Common myeloid progenitor, CD34-positive (primary cell): ENCODE measurements at regions not wholly inside any gene's neighbourhood (a gene's known extent, or its start where the extent isn't known, plus 50 kb on each side); places are given as distances from the start of the nearest gene placed in this dataset.
A peak's percentile ranks its signal among the peaks of the same experiment; 100 is the strongest.

Source experiments
- CTCF ChIA-PET: fragments of 350-600 bp; sonication (Branson Sonifier 250); formaldehyde crosslinking; loops from one replicate; lab custom pipeline; 2021; ENCODE audit warnings: antibody characterized with exemption; lab: Charles Lee
- POLR2A ChIA-PET: fragments of 350-600 bp; sonication (Branson Sonifier 250); formaldehyde crosslinking; loops from one replicate; lab custom pipeline; 2021; ENCODE audit warnings: antibody characterized with exemption; lab: Charles Lee
- DNase-seq, 3 donors: peaks; one replicate each; pipeline versions ENCODE4 v3.0.0 to v3.0.0-alpha.2; 2013
- H3K27ac ChIP-seq, 2 experiments: 1 replicate in 1 of 2; 2 replicates in 1 of 2; pipeline ENCODE4 v1.7.0; 2013; ENCODE audit warnings: inconsistent platforms in 2 of 2, low read length in 2 of 2, mild to moderate bottlenecking in 2 of 2, low read depth in 1 of 2, moderate library complexity in 1 of 2; ENCODE audit not compliant: severe bottlenecking in 2 of 2, insufficient read depth in 1 of 2, poor library complexity in 1 of 2
- H3K27me3 ChIP-seq, 5 experiments: replicated peaks in 2 of 5; 1 replicate in 3 of 5; 2 replicates in 2 of 5; pipeline versions ENCODE4 v1.6.1 to v1.7.0; 2013; ENCODE audit warnings: low read length in 4 of 5, mild to moderate bottlenecking in 2 of 5, moderate library complexity in 2 of 5, inconsistent platforms in 1 of 5; ENCODE audit not compliant: insufficient read depth in 5 of 5, control insufficient read depth in 4 of 5
- H3K36me3 ChIP-seq, 4 experiments: 1 replicate in 2 of 4; 2 replicates in 2 of 4; pipeline versions ENCODE4 v1.6.1 to v1.7.0; 2013; ENCODE audit warnings: low read length in 3 of 4, control low read depth in 1 of 4, mild to moderate bottlenecking in 1 of 4; ENCODE audit not compliant: control insufficient read depth in 4 of 4, insufficient read depth in 4 of 4
- H3K4me1 ChIP-seq, 4 experiments: 1 replicate in 3 of 4; 2 replicates in 1 of 4; pipeline versions ENCODE4 v1.6.1 to v1.7.1; 2013; ENCODE audit warnings: low read length in 3 of 4, mild to moderate bottlenecking in 3 of 4, control low read depth in 1 of 4, inconsistent platforms in 1 of 4, moderate library complexity in 1 of 4; ENCODE audit not compliant: control insufficient read depth in 4 of 4, insufficient read depth in 4 of 4; ENCODE audit errors: control extremely low read depth in 1 of 4
- H3K4me3 ChIP-seq, 7 experiments: 1 replicate in 4 of 7; 2 replicates in 3 of 7; pipeline versions ENCODE4 v1.5.1 to v1.7.0; 2013; ENCODE audit warnings: mild to moderate bottlenecking in 7 of 7, low read length in 6 of 7, moderate library complexity in 6 of 7, inconsistent platforms in 2 of 7, low read depth in 2 of 7, control low read depth in 1 of 7; ENCODE audit not compliant: insufficient read depth in 4 of 7, control insufficient read depth in 1 of 7; ENCODE audit errors: extremely low read depth in 1 of 7
- H3K9me3 ChIP-seq, 5 experiments: 1 replicate in 4 of 5; 2 replicates in 1 of 5; pipeline versions ENCODE4 v1.6.1 to v1.7.1; 2013; ENCODE audit warnings: low read length in 4 of 5, mild to moderate bottlenecking in 2 of 5, inconsistent platforms in 1 of 5, low read depth in 1 of 5, moderate library complexity in 1 of 5; ENCODE audit not compliant: control insufficient read depth in 4 of 5, insufficient read depth in 2 of 5; ENCODE audit errors: control extremely low read depth in 1 of 5
- WGBS: methylation state at CpG from one replicate; pipeline ENCODE4 v1.1.5; 2013; ENCODE audit not compliant: insufficient coverage; 5-methylcytosine and 5-hydroxymethylcytosine counted together

DNA sequence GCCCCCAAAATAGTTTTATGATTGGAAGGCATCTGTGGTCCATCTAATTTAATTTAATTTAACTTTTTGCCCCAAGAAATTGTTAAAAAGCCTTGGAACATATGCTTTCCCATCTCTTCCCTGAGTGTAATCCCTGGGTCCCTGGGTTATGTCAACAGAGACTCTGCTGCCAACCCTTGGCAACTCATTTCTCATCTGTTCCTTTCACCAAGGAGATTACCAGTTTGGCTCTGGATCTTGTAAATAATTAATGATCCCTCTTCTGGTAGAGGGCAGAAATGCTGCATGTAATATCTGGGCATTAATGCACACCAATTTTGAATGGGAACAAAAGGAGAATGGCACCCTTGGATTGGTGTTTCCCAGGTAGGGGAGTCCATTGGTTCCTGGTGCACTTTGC is 514.2 kb downstream of the CCSER2 start:
- Histone ChIP-seq H3K9me3 (no peaks in the 10 kb centered on the region), H3K4me3 (no peak overlapping the region), H3K4me1 (no peaks in the 10 kb centered on the region), H3K36me3 (no peaks in the 10 kb centered on the region), H3K27ac (no peak overlapping the region), H3K27me3 (no peaks in the 10 kb centered on the region)
- no peak for DNase-seq
- ChIA-PET POLR2A (no interaction called here), CTCF (no interaction called here)

DNA sequence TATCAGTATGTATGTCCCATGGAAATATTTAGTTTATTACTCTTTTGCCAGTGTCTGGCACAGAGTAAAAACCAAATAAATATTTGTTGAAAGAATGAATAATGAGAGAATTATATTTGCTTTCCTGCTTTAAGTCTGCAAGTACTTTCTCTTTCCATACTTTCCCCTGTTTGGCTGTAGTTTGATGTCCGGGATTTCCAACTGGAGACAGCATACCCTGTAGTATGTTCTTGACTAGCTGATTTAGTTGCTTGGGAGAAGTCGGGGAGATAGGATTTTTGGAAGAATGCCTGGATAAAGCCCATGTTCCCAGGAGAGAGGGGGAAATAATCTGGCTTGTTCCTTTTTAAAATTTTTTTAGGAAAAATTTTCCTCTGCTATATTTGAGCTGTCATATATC is 516.1 kb downstream of the CCSER2 start:
- H3K27ac ChIP-seq: no peak overlapping the region
- CTCF ChIA-PET: no interaction called here
- no CpG with 5 or more reads among the region's 2 CpGs for WGBS
- no peaks in the 10 kb centered on the region for H3K4me1 ChIP-seq
- H3K36me3 ChIP-seq: no peaks in the 10 kb centered on the region
- no peak overlapping the region for H3K4me3 ChIP-seq
- H3K9me3 ChIP-seq: no peaks in the 10 kb centered on the region
- POLR2A ChIA-PET: no interaction called here
- H3K27me3 ChIP-seq: no peaks in the 10 kb centered on the region
- DNase-seq: no peak

DNA sequence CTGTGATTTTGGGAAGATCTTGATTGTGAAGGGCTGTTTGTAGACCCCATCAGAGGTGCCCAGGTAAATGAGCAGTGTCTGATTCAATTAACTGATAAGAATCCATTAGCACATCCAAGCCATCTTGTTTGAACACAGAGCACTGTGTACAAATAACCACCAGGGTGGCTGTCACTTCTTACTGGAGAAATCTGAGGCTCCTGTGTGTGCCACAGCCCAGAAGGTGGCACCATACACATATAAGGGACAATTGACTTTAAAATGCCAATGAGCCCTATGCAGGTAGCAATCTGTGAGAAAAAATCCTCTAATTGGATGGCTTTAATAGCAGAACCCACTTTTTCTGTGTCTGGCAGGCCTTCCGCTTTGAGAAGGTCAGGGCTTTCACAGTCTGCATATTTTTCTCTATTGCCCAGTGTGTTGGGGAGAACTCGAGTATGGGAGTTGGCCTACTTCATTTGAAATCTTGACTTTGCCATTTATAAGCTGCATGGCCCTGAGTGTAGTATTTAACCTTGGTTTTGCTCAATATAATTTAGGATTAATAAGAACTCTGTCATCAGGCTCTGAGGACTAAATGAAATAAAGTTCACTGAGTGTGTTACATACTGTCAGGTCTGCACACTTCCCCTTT is 517.4 kb downstream of the CCSER2 start:
- 100% methylated on average over 2 of the region's 2 CpGs for WGBS
- Histone ChIP-seq H3K27me3 (no peaks in the 10 kb centered on the region), H3K27ac (no peak overlapping the region), H3K4me1 (no peaks in the 10 kb centered on the region), H3K9me3 (no peaks in the 10 kb centered on the region), H3K4me3 (no peak overlapping the region), H3K36me3 (no peaks in the 10 kb centered on the region)
- ChIA-PET CTCF (no interaction called here), POLR2A (no interaction called here)
- DNase-seq: peak; percentile 2 to 22 (median 13)

DNA sequence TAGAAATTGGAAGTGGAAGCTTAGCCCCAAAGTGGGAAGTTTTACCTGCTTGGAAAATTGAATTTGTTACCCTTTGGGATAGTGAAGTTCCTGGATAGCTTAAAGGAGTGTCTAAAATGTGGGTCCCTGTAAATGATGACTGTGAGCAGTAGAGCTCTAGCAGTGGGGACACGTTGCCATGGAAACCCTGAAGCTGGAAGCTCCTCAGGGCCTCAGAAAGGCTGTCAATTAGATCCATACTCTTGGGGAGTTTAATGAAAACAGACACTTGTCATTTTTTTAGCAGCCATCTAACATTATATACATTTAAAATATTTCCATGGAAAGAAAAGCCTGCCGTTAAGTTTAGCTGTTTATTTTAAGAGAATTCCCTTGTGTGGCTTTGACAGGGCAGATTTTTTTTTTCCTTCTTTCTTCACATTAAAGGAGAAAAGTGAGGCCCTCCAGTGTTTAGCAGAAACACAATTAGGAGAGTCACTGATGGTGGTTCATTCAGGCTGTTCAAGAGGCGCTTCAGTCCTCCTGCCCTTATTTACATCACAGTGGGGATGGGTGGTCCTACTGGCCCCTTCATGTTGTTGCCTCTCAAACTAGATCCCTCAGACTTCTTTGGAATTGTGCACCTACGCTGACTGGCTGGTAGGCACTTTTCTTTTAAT is 518.4 kb downstream of the CCSER2 start:
- Histone ChIP-seq H3K4me3 (no peak overlapping the region), H3K27me3 (no peaks in the 10 kb centered on the region), H3K27ac (no peak overlapping the region), H3K9me3 (no peaks in the 10 kb centered on the region), H3K36me3 (no peaks in the 10 kb centered on the region), H3K4me1 (no peaks in the 10 kb centered on the region)
- POLR2A ChIA-PET: no interaction called here
- WGBS: 89% methylated on average over 3 of the region's 4 CpGs
- no peak for DNase-seq
- CTCF ChIA-PET: no interaction called here

DNA sequence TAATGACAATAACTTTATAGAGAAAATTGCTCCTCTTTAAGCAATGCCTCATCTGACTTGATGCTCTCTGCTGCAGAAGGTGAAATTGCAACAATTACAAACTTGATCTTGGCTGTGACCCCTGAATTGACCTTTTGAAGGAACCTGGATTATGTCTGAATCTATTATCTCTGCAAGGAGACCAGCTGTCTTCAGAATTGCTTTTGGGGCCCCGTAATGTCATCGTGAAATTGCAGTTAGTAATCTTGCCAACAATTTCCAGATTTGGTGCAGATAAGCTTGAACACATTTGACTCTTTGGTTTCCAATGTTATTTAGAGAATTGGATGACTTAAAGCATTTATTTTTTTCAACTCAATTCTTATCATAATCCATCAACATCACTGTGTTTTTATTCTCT is 520.6 kb downstream of the CCSER2 start:
- DNase-seq: no peak
- Histone ChIP-seq H3K4me1 (no peaks in the 10 kb centered on the region), H3K4me3 (no peak overlapping the region), H3K27me3 (no peaks in the 10 kb centered on the region), H3K36me3 (no peaks in the 10 kb centered on the region), H3K9me3 (no peaks in the 10 kb centered on the region), H3K27ac (no peak overlapping the region)
- CTCF ChIA-PET: no interaction called here
- WGBS: 83% methylated on average over 2 of the region's 2 CpGs
- POLR2A ChIA-PET: no interaction called here

DNA sequence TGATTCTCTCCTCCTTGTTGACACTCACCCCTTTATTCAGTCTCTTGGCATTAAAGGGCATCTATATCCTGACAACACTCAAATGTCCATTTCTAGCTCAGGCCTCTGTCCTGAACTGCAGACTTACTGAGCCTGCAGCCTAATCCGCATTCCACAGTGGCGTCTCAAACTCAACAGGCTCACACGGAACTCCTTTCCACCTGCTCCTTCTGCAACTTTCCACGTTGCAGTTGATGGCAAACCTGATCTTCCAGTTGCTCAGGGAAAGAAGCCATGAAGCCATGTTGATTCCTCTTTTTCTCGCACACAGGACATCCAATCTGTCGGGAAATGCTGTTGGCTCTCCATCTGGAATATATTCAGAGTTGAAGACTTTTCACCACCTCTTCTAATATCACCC is 522.4 kb downstream of the CCSER2 start:
- POLR2A ChIA-PET: no interaction called here
- Histone ChIP-seq H3K4me1 (no peaks in the 10 kb centered on the region), H3K27me3 (no peaks in the 10 kb centered on the region), H3K4me3 (no peak overlapping the region), H3K36me3 (no peaks in the 10 kb centered on the region), H3K9me3 (no peaks in the 10 kb centered on the region), H3K27ac (no peak overlapping the region)
- CTCF ChIA-PET: no interaction called here
- WGBS: 94% methylated on average over 6 of the region's 6 CpGs
- DNase-seq: no peak

DNA sequence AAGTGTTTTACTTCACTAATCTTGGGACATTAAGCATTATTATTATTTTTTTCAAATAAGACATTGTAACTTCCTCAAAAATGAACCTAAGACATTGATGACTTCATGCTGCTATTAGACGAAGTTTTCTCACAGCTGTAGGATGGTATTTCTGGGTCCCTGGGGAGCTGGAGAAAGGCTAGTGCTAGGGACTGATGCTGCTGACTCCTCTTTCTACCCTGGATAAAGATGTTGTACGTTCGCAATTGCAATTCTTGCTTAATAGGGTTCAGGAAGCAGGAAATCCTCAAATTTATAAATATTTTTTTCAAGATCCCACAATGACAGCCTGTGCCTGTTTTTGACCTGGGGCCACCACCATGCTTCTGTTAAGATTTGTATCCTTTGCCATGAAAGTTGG is 526.0 kb downstream of the CCSER2 start:
- CTCF ChIA-PET: no interaction called here
- 6% methylated on average over 2 of the region's 3 CpGs for WGBS
- Histone ChIP-seq H3K27ac (no peak overlapping the region), H3K4me1 (no peaks in the 10 kb centered on the region), H3K9me3 (no peaks in the 10 kb centered on the region), H3K4me3 (no peak overlapping the region), H3K36me3 (no peaks in the 10 kb centered on the region), H3K27me3 (no peaks in the 10 kb centered on the region)
- POLR2A ChIA-PET: no interaction called here
- DNase-seq: no peak
